ENCODE measurements at regions not wholly inside any gene's neighbourhood (a gene's known extent, or its start where the extent isn't known, plus 50 kb on each side); places are given as distances from the start of the nearest gene placed in this dataset.

GRCh38 chr10:29791773-29792172 is 157.0 kb upstream of the SVIL start:
- TF ChIP-seq CTCF (IDR thresholded peaks at IDR 0.05; ENCODE audit: insufficient read depth, low read length, severe bottlenecking), result no peak
- FAIRE-seq (no peak), DNase-seq (ENCODE audit: low read depth) (no peak)
- H3K4me3 ChIP-seq (ENCODE audit: low read depth, low read length), result no peak overlapping the region
- no peaks in the 10 kb centered on the region for H3K36me3 ChIP-seq (ENCODE audit: control insufficient read depth, insufficient read depth, low read length)
- no peaks in the 10 kb centered on the region for H3K27me3 ChIP-seq (ENCODE audit: control insufficient read depth, insufficient read depth, low read length)

- DNase-seq (ENCODE audit: low read depth), result no peak
- Histone ChIP-seq H3K27me3 (ENCODE audit: control insufficient read depth, insufficient read depth, low read length) (no peaks in the 10 kb centered on the region), H3K36me3 (ENCODE audit: control insufficient read depth, insufficient read depth, low read length) (no peaks in the 10 kb centered on the region), H3K4me3 (ENCODE audit: low read depth, low read length) (no peak overlapping the region)
- no peak for FAIRE-seq
- no peak for TF ChIP-seq CTCF (IDR thresholded peaks at IDR 0.05; ENCODE audit: insufficient read depth, low read length, severe bottlenecking)
Measured at GRCh38 chr10:29790207-29790606, 155.4 kb upstream of the SVIL start.

- DNase-seq (ENCODE audit: low read depth), result no peak
- Histone ChIP-seq H3K27me3 (ENCODE audit: control insufficient read depth, insufficient read depth, low read length) (no peaks in the 10 kb centered on the region), H3K4me3 (ENCODE audit: low read depth, low read length) (no peak overlapping the region), H3K36me3 (ENCODE audit: control insufficient read depth, insufficient read depth, low read length) (no peaks in the 10 kb centered on the region)
- FAIRE-seq, result no peak
- TF ChIP-seq CTCF (IDR thresholded peaks at IDR 0.05; ENCODE audit: insufficient read depth, low read length, severe bottlenecking), result no peak
Measured at GRCh38 chr10:29788113-29788512, 153.3 kb upstream of the SVIL start.

DNA sequence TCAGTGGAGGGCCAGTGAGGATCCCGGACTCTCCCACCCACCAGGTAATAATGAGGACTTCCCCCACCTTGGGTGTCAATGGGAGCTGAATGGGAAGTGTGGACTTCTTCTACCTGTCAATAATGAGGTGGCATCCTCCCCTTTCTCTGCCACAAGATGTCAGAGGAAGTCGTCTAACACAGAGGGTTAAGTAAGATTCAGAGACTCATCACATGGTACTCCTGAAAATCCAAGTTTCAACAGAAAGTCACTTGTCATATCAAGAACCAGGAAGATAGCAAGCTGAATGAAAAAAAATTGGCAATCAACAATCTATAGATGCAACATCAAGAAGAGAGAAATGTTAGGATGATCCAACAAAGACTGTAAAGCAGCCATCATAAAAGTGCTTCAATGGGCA is 150.9 kb upstream of the SVIL start:
- TF ChIP-seq CTCF (IDR thresholded peaks at IDR 0.05; ENCODE audit: insufficient read depth, low read length, severe bottlenecking), result no peak
- H3K4me3 ChIP-seq (ENCODE audit: low read depth, low read length), result no peak overlapping the region
- no peaks in the 10 kb centered on the region for H3K36me3 ChIP-seq (ENCODE audit: control insufficient read depth, insufficient read depth, low read length)
- DNase-seq (ENCODE audit: low read depth) (no peak), FAIRE-seq (no peak)
- H3K27me3 ChIP-seq (ENCODE audit: control insufficient read depth, insufficient read depth, low read length), result peaks cover 4% of the 10 kb centered on the region

DNA sequence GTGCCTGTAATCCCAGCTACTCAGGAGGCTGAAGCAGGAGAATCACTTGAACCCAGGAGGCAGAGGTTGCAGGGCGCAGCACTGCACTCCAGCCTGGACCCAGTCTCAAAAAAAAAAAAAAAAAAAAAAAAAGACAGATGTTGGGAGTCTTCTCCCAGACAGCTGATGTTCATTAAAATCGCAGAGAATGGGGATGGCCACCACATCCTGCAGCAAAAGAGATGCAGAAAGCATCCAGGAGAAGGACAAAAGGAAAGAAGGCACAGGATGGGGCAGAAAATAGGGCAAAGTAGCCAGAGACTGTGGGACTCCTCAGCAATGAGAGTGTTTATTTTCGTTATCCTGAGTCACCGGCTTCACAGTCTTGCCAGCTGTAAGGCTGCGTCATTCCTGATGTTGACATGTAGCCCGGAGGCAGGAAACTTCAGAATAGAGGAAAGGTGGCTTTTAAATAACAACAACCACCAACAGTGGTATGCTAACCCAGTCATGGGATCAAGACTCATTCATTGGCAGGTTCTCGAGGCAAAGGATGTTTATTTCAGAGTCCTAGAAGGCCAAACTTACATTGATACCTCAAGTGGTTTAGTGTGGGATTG is 149.5 kb upstream of the SVIL start:
- DNase-seq (ENCODE audit: low read depth), result peak; percentile 100
- no peaks in the 10 kb centered on the region for H3K36me3 ChIP-seq (ENCODE audit: control insufficient read depth, insufficient read depth, low read length)

More for the DNA sequence above, 149.5 kb upstream of the SVIL start:
- H3K27me3 ChIP-seq (ENCODE audit: control insufficient read depth, insufficient read depth, low read length), result peaks cover 4% of the 10 kb centered on the region
- H3K4me3 ChIP-seq (ENCODE audit: low read depth, low read length), result no peak overlapping the region
- peak; percentile 100 for FAIRE-seq
- TF ChIP-seq CTCF (IDR thresholded peaks at IDR 0.05; ENCODE audit: insufficient read depth, low read length, severe bottlenecking), result no peak
